ENCODE measurements at regions not wholly inside any gene's neighbourhood (a gene's known extent, or its start where the extent isn't known, plus 50 kb on each side); places are given as distances from the start of the nearest gene placed in this dataset.

- no peak for TF ChIP-seq CTCF (conservative IDR thresholded peaks at IDR 0.05)
- H3K9ac ChIP-seq (ENCODE audit: extremely low read depth, insufficient read length, low read length): no peak overlapping the region
- H2AK5ac ChIP-seq (ENCODE audit: insufficient read length, low read length): no peak overlapping the region
- Mint-ChIP-seq H3K4me1 (peaks cover 2 to 7% of the 10 kb centered on the region in 2 experiments; a peak in 2 of 4 replicates), H3K9me3 (peaks cover 3 to 6% of the 10 kb centered on the region in 2 experiments; a peak in 3 of 5 replicates), H3K4me3 (no peak overlapping the region), H3K36me3 (ENCODE audit: insufficient read depth in 1 of 3, low read depth in 3 of 3) (peaks cover 0 to 5% (median 2%) of the 10 kb centered on the region in 3 experiments; a peak in 3 of 7 replicates), H3K27ac (no peak overlapping the region), H3K27me3 (ENCODE audit: low read depth) (no peaks in the 10 kb centered on the region)
- H3K23me2 ChIP-seq (ENCODE audit: insufficient read length, low read depth, low read length, poor library complexity, severe bottlenecking): no peaks in the 10 kb centered on the region
- no peak overlapping the region for H3K4me2 ChIP-seq (ENCODE audit: insufficient read depth, insufficient read length, low read length)
- H3K27me3 ChIP-seq (ENCODE audit: insufficient read depth, low read length): no peaks in the 10 kb centered on the region
- H3K56ac ChIP-seq (ENCODE audit: insufficient read length, low read depth, low read length): no peak overlapping the region
- no peak overlapping the region for H2BK15ac ChIP-seq (ENCODE audit: low read depth, low read length)
- H4K20me1 ChIP-seq (ENCODE audit: control insufficient read depth, insufficient read depth, insufficient read length): no peaks in the 10 kb centered on the region
- peaks cover 2% of the 10 kb centered on the region; the same call in 1 of the 2 replicates for H3K4me1 ChIP-seq (ENCODE audit: insufficient read depth, low read length)
- no peak overlapping the region for H2BK5ac ChIP-seq (ENCODE audit: insufficient read length, low read length)
- no peak overlapping the region for H4K5ac ChIP-seq (ENCODE audit: insufficient read length, low read depth, low read length)
- H3K18ac ChIP-seq (ENCODE audit: insufficient read length, low read depth, low read length): no peak overlapping the region
- WGBS (ENCODE audit: extremely low coverage, insufficient read length, low lambda C conversion rate): no CpG with 5 or more reads among the region's 2 CpGs
- H2BK20ac ChIP-seq (ENCODE audit: low read depth, low read length, poor library complexity, severe bottlenecking): no peak overlapping the region
- H2BK12ac ChIP-seq (ENCODE audit: insufficient read length, low read depth, low read length): no peak overlapping the region
- no peaks in the 10 kb centered on the region for H3K79me2 ChIP-seq (ENCODE audit: insufficient read depth, low read length)
- no peaks in the 10 kb centered on the region for H3K79me1 ChIP-seq (ENCODE audit: insufficient read depth, low read depth, low read length, poor library complexity, severe bottlenecking)
- H3K27ac ChIP-seq (ENCODE audit: insufficient read length, low read depth, low read length): no peak overlapping the region
- H4K91ac ChIP-seq (ENCODE audit: insufficient read length, low read depth, low read length): no peak overlapping the region
- H4K8ac ChIP-seq (replicated peaks; ENCODE audit: insufficient read length, low read depth, low read length): no peak overlapping the region
- no peak overlapping the region for H2BK120ac ChIP-seq (ENCODE audit: low read depth, low read length, poor library complexity, severe bottlenecking)
- H3K14ac ChIP-seq (ENCODE audit: insufficient read depth, low read length): no peak overlapping the region
- no peak overlapping the region for H3K23ac ChIP-seq (ENCODE audit: insufficient read length, low read depth, low read length)
- no peak overlapping the region for H2AFZ ChIP-seq (ENCODE audit: low read length)
- DNase-seq: no peak
- no peaks in the 10 kb centered on the region for H3K9me3 ChIP-seq (ENCODE audit: control insufficient read depth, low read depth, low read length)
- H3K4ac ChIP-seq (ENCODE audit: low read depth, low read length): no peak overlapping the region
- no peak overlapping the region for H3T11ph ChIP-seq (ENCODE audit: low read length)
These were observed 294.9 kb upstream of the JARID2 start for GRCh38 chr6:14950970-14951276.
